Tibial nerve (tissue), 3 donors: ENCODE measurements at regions not wholly inside any gene's neighbourhood (a gene's known extent, or its start where the extent isn't known, plus 50 kb on each side); places are given as distances from the start of the nearest gene placed in this dataset.

Source experiments
- CTCF ChIP-seq, 5 experiments: fragments of 200-600 bp in 3 of 5; fragments of 450-650 bp in 2 of 5; sonication (generic) in 3 of 5; IDR thresholded peaks; one replicate each; pipeline ENCODE4 v1.5.1; 2016 to 2019; ENCODE audit warnings: antibody characterized with exemption in 5 of 5, mild to moderate bottlenecking in 3 of 5, moderate library complexity in 2 of 5
- POLR2A ChIP-seq, 2 donors: fragments of 450-650 bp; IDR thresholded peaks; one replicate each; pipeline ENCODE4 v1.6.1; 2017; ENCODE audit warnings: antibody characterized with exemption in 2 of 2, mild to moderate bottlenecking in 2 of 2, moderate library complexity in 2 of 2

DNA sequence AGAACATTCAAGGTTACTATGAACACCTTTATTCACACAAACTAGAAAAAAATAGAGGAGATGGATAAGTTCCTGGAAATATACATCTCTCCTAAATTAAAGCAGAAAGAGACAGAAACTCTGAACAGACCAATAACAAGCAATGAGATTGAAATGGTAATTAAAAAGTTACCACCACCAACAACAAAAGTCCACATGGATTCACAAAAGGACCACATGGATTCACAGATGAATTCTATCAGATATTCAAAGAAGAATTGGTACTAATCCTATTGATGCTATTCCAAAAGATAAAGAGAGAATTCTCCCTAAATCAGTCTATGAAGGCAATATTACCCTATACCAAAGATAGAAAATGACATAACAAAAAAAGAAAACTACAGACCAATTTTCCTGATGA is 518.9 kb downstream of the PRDM9 start:
- TF ChIP-seq CTCF (IDR thresholded peaks at IDR 0.05) (no peak), POLR2A (IDR thresholded peaks at IDR 0.05) (no peak)
